Stimulated activated CD4-positive, alpha-beta T cell treated with anti-CD3 and anti-CD28 coated beads, Interleukin-15, amount 100 ng/mL, for 48 hours (primary cell): ENCODE measurements at regions not wholly inside any gene's neighbourhood (a gene's known extent, or its start where the extent isn't known, plus 50 kb on each side); places are given as distances from the start of the nearest gene placed in this dataset.
"Not testable (repeated sequence)": the region's sequence is repeated elsewhere in the genome, so short reads cannot be mapped to it uniquely, and the experiment has no call there.

Experiments
- DNase-seq, 2 donors: peaks; one replicate each; pipeline ENCODE4 v3.0.0-alpha.2; 2020; ENCODE audit warnings: low read depth in 2 of 2

DNA sequence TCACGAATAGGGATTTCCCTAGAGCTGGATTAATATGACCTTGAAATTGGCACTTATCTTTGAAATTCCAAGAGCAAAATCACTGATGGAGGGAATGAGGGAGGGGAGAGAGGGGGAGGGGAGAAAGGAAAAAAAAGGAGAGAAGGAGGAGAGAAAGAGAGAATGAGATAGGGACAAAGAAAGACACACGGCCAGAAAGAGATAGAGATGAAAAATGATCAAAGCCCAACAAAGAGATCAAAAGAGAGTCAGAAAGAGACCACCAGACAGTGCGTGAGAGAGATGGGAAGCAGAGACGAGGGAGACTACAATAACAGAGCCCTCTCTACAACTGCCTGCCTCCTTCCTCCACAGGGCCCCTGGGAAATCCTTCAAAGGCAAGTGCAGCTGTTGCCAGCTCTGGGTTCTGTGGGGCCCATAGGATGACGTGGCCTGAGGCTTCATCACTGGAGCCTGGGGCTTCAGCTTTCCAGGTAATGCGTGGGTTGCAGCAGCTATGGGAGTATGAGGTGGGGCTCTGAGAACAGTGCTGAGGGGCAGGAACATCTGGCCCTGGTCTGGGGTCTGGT is 58.3 kb upstream of the SHB start:
- peak in 1 of 2 donors; percentile 2 for DNase-seq

DNA sequence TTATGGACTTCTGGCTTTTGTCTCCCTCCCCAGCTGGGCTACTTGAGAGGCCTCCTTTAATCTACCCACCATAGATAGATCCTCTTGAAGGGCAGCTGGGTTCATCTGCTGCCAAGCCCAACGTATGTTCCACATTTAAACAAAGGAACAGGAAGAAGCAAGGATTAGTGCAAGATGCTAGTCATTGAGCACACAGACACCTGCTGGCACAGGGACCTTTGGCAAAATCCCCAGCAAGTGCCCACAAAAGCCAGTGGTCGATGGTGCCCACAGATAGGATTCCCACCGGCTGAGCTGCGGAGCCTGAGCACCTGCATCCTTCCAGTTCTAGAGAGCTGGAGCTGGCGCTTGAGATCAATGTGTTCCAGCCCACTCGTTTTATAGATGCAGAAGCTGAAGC is 57.7 kb upstream of the SHB start:
- DNase-seq = no peak

DNA sequence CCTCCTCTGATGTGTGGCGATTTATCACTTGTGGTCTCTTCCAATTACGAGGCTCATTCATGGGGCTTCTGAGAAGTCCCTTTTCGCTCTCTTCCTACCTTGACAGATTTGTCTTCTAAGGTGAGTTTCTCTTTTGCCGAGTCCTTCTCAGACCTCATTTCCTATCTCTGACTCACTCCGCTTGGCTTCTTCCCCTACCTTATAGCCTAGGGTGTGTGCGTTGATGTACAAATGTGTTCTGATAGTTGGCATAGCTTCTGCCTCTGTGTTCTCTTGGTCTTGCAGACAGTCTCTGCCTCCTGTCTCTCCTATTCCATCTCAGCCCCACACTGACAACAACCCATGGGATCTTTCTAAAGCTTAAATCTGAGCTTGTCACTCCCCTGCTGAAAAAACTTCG is 56.9 kb upstream of the SHB start:
- DNase-seq = no peak

DNA sequence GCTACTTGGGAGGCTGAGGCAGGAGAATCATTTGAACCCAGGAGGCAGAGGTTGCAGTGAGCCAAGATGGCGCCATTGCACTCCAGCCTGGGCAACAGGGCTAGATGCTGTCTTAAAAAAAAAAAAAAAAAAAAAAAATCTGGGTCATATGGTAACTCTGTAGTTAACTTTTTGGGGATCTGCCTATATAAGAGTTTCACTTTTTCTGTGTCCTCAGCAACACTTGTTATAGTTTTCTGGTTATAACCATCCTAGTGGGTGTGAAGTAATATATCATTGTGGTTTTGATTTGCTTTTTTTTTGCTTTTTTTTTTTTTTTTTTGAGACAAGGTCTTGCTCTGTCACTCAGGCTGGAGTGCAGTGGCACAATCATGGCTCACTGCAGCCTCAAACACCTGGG is 54.3 kb upstream of the SHB start:
- not testable (repeated sequence) for DNase-seq

DNA sequence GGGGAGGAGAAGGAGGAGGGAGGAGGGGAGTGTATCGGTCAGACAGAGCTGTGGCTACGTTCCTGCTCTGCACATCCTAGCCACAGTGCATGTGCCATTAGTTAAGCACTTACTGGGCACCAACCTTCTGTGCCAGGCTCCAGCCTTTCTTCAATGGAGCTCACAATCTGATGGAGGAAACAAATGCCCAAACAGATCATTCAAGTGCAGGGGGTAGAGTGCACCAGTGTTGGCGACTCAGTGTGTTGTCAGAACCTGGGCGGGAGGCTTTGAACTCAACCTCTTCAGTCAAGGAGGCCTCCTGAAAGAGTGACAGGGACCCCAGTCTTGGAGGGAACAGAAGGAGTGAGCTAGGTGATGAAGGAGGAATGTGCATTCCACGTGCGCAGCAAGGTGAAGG is 51.9 kb upstream of the SHB start:
- DNase-seq = no peak

DNA sequence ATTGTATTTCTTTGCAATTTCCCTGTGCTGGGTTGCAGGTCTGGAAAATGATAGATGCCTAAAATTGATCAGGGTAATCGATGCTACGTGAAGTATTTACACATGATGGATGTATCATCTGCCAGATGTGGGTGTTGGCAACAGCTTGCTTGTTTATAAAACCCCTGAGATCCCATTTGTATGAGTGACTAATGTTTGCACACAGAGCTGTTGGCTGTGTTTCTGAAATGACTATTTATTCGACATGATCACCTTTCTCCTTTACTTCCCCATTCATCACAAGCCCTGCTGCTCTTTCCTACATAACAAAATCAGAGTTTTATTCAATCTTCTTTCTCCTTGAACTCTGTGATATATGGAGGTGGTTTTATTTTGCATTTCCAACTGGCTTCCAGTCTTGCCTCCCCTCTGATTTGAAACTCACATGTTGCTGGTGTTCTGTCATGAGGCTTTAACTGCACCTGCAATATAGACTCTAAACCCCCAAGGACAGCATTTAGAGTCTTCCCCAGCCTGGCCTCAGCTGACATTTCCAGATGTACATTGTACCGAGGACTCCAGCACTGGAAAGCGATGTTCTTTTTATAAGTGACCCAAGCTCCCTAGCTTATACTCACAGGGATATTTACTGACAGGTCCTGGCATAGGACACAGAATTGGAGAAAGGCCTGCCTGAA is 50.7 kb upstream of the SHB start:
- no peak for DNase-seq

DNA sequence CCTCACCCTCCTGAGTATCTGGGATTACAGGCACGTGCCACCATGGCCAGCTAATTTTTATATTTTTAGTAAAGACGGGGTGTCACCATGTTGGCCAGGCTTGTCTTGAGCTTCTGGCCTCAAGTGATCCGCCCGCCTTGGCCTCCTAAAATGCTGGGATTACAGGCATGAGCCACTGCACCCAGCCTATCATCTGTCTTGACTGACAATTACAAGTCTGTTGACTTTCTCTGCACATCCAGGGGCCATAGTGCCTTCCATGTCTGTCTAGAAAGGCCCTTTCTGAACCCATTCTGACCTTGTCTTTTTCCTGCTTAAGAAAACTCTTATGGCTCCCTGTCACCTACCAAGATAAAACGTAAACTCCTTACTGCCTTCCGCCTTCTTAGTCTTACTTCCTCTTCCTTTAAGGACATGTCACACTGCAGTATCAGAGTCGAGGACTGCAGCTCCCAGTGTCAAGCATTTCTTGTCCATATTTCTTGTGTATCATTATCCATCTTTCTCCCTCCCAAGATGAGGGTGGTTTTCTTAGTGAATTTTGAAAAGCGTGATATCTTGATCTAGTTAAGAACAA is 49.9 kb upstream of the SHB start:
- no peak for DNase-seq
